ENCODE measurements at regions not wholly inside any gene's neighbourhood (a gene's known extent, or its start where the extent isn't known, plus 50 kb on each side); places are given as distances from the start of the nearest gene placed in this dataset.

- no peak for TF ChIP-seq CTCF (IDR thresholded peaks at IDR 0.05; ENCODE audit: insufficient read depth, low read depth, low read length, missing control alignments)
- no peak overlapping the region for H3K4me3 ChIP-seq (ENCODE audit: low read depth, low read length)
- no peak for DNase-seq (ENCODE audit: low read depth)
These were observed 53.9 kb upstream of the TP63 start for GRCh38 chr3:189577050-189577951.

DNA sequence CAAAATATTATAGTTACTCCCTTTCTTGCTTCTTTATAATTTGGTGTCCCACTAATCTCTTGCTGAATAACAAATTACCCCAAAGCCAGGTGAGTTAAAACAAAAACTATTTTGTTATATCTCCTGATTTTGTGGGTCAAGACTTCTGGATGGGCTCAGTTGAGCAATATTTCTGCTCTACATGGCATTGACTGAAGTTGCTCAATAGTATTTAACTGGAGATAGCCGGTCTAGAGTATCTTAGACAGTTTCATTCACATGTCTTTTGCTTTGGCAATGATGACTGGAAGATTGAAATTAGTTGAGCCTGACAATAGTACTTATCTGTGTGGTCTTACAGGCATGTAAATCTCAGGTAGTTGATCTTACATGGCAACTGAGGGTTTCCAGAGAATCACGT, 51.0 kb upstream of the TP63 start:
- DNase-seq (ENCODE audit: low read depth): no peak
- TF ChIP-seq CTCF (IDR thresholded peaks at IDR 0.05; ENCODE audit: insufficient read depth, low read depth, low read length, missing control alignments): no peak
- H3K4me3 ChIP-seq (ENCODE audit: low read depth, low read length): no peak overlapping the region
